GM21723 (cell line): ENCODE measurements at regions not wholly inside any gene's neighbourhood (a gene's known extent, or its start where the extent isn't known, plus 50 kb on each side); places are given as distances from the start of the nearest gene placed in this dataset.

Experiments
- ATAC-seq: cut with Tn5 transposase; IDR thresholded peaks from one replicate; pipeline ENCODE4 v1.9.1; 2021; ENCODE audit warnings: mild to moderate bottlenecking, moderate library complexity; ENCODE audit not compliant: unreplicated experiment

- no peak for ATAC-seq
Measured at GRCh38 chr3:177553579-177553978, 356.3 kb upstream of the TBL1XR1 start.

- ATAC-seq = no peak
Measured at GRCh38 chr3:177554895-177555759, 357.8 kb upstream of the TBL1XR1 start.

- no peak for ATAC-seq
Measured at GRCh38 chr3:177557548-177557947, 360.3 kb upstream of the TBL1XR1 start.

GRCh38 chr3:177561365-177561764 lies 364.1 kb upstream of the TBL1XR1 start:
- ATAC-seq = no peak

GRCh38 chr3:177561769-177562392 lies 364.6 kb upstream of the TBL1XR1 start:
- no peak for ATAC-seq

- ATAC-seq = no peak
Measured at GRCh38 chr3:177563243-177563780, 366.0 kb upstream of the TBL1XR1 start.

- no peak for ATAC-seq
Measured at GRCh38 chr3:177563792-177564191, 366.5 kb upstream of the TBL1XR1 start.

GRCh38 chr3:177565981-177566380 lies 368.7 kb upstream of the TBL1XR1 start:
- no peak for ATAC-seq

- no peak for ATAC-seq
Measured at GRCh38 chr3:177567833-177568232, 370.6 kb upstream of the TBL1XR1 start.

GRCh38 chr3:177569193-177569592 lies 371.9 kb upstream of the TBL1XR1 start:
- no peak for ATAC-seq

- no peak for ATAC-seq
Measured at GRCh38 chr3:177569875-177570657, 372.8 kb upstream of the TBL1XR1 start.

- ATAC-seq = no peak
Measured at GRCh38 chr3:177571271-177571943, 374.1 kb upstream of the TBL1XR1 start.

- no peak for ATAC-seq
Measured at GRCh38 chr3:177571944-177572315, 374.6 kb upstream of the TBL1XR1 start.

- no peak for ATAC-seq
Measured at GRCh38 chr3:177574222-177574856, 377.1 kb upstream of the TBL1XR1 start.

GRCh38 chr3:177576746-177577145 lies 379.5 kb upstream of the TBL1XR1 start:
- ATAC-seq = no peak

- no peak for ATAC-seq
Measured at GRCh38 chr3:177578488-177578887, 381.2 kb upstream of the TBL1XR1 start.

- ATAC-seq = no peak
Measured at GRCh38 chr3:177579419-177579818, 382.1 kb upstream of the TBL1XR1 start.

- ATAC-seq = no peak
Measured at GRCh38 chr3:177580437-177580836, 383.2 kb upstream of the TBL1XR1 start.

GRCh38 chr3:177585271-177585670 lies 388.0 kb upstream of the TBL1XR1 start:
- no peak for ATAC-seq

- no peak for ATAC-seq
Measured at GRCh38 chr3:177589041-177589650, 391.9 kb upstream of the TBL1XR1 start.
